ENCODE measurements at regions not wholly inside any gene's neighbourhood (a gene's known extent, or its start where the extent isn't known, plus 50 kb on each side); places are given as distances from the start of the nearest gene placed in this dataset.

- Histone ChIP-seq H3K4me3 (no peak overlapping the region), H3K36me3 (replicated peaks in 1 of 2; ENCODE audit: insufficient read depth in 1 of 2, low read depth in 2 of 2) (no peaks in the 10 kb centered on the region), H3K27ac (no peak overlapping the region), H3K27me3 (no peaks in the 10 kb centered on the region), H3K4me1 (no peaks in the 10 kb centered on the region), H3K9me3 (no peaks in the 10 kb centered on the region)
- 85 to 89% methylated on average over 2 of the region's 2 CpGs for WGBS, 2 donors
- intact Hi-C loops (cut with DNase I): no loop called here
- no peak for TF ChIP-seq POLR2A (IDR thresholded peaks at IDR 0.05)
- TF ChIP-seq CTCF (IDR thresholded peaks at IDR 0.05): no peak
- no peak for DNase-seq
- no peak for ATAC-seq
Measured at GRCh38 chr4:155565776-155566175, 100.9 kb upstream of the GUCY1A1 start.

GRCh38 chr4:155565330-155565729 lies 101.3 kb upstream of the GUCY1A1 start:
- intact Hi-C loops (cut with DNase I): no loop called here
- Histone ChIP-seq H3K36me3 (replicated peaks in 1 of 2; ENCODE audit: insufficient read depth in 1 of 2, low read depth in 2 of 2) (no peaks in the 10 kb centered on the region), H3K4me1 (no peaks in the 10 kb centered on the region), H3K27ac (no peak overlapping the region), H3K4me3 (no peak overlapping the region), H3K27me3 (no peaks in the 10 kb centered on the region), H3K9me3 (no peaks in the 10 kb centered on the region)
- 16 to 30% methylated on average over 1 of the region's 1 CpG for WGBS, 2 donors
- TF ChIP-seq CTCF (IDR thresholded peaks at IDR 0.05) (no peak), POLR2A (IDR thresholded peaks at IDR 0.05) (no peak)
- ATAC-seq: no peak
- DNase-seq: no peak

GRCh38 chr4:155564880-155565279 lies 101.8 kb upstream of the GUCY1A1 start:
- intact Hi-C loops (cut with DNase I): no loop called here
- Histone ChIP-seq H3K27ac (no peak overlapping the region), H3K27me3 (no peaks in the 10 kb centered on the region), H3K36me3 (replicated peaks in 1 of 2; ENCODE audit: insufficient read depth in 1 of 2, low read depth in 2 of 2) (no peaks in the 10 kb centered on the region), H3K4me3 (no peak overlapping the region), H3K9me3 (no peaks in the 10 kb centered on the region), H3K4me1 (no peaks in the 10 kb centered on the region)
- TF ChIP-seq CTCF (IDR thresholded peaks at IDR 0.05) (no peak), POLR2A (IDR thresholded peaks at IDR 0.05) (no peak)
- 87% methylated on average over 3 of the region's 3 CpGs for WGBS, 2 donors
- DNase-seq (no peak), ATAC-seq (no peak)

- no peak overlapping the region for H3K27ac ChIP-seq
- no peak for TF ChIP-seq CTCF (IDR thresholded peaks at IDR 0.05)
- TF ChIP-seq POLR2A (IDR thresholded peaks at IDR 0.05): no peak
- H3K27me3 ChIP-seq: no peaks in the 10 kb centered on the region
- no peak for DNase-seq
- no peaks in the 10 kb centered on the region for H3K4me1 ChIP-seq
- H3K36me3 ChIP-seq (replicated peaks in 1 of 2; ENCODE audit: insufficient read depth in 1 of 2, low read depth in 2 of 2): no peaks in the 10 kb centered on the region
- intact Hi-C loops (cut with DNase I): no loop called here
- ATAC-seq: no peak
- no peak overlapping the region for H3K4me3 ChIP-seq
- 57 to 61% methylated on average over 2 of the region's 2 CpGs for WGBS, 2 donors
- no peaks in the 10 kb centered on the region for H3K9me3 ChIP-seq
Measured at GRCh38 chr4:155564086-155564485, 102.6 kb upstream of the GUCY1A1 start.

- no peak for DNase-seq
- intact Hi-C loops (cut with DNase I): no loop called here
Measured at GRCh38 chr4:155559915-155560314, 106.7 kb upstream of the GUCY1A1 start.

More at GRCh38 chr4:155559915-155560314, 106.7 kb upstream of the GUCY1A1 start:
- H3K4me1 ChIP-seq: no peaks in the 10 kb centered on the region
- no peaks in the 10 kb centered on the region for H3K9me3 ChIP-seq
- H3K27me3 ChIP-seq: no peaks in the 10 kb centered on the region
- H3K36me3 ChIP-seq (replicated peaks in 1 of 2; ENCODE audit: insufficient read depth in 1 of 2, low read depth in 2 of 2): no peaks in the 10 kb centered on the region
- H3K4me3 ChIP-seq: no peak overlapping the region
- TF ChIP-seq CTCF (IDR thresholded peaks at IDR 0.05): no peak
- no peak for TF ChIP-seq POLR2A (IDR thresholded peaks at IDR 0.05)
- no peak for ATAC-seq
- no peak overlapping the region for H3K27ac ChIP-seq
